ENCODE measurements at regions not wholly inside any gene's neighbourhood (a gene's known extent, or its start where the extent isn't known, plus 50 kb on each side); places are given as distances from the start of the nearest gene placed in this dataset.

DNA sequence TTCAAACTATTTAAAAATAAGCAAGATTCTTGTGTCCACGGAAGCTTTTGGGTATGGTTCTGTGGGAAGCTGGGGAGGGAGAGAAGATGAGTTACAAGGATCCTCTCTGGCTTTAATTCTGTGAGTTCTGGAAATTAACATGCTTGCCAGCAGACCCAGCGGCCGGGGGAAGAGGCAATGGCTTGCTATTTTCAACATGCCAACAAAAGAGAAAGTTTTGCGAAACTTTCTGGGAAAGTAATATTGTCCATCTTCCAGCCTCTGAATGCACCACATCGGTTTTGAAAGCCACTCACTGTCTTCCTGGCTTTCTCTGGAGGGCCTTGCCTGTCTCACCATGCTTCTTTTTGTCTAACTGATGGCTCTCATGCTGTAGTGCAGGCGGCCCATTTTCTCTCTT, 85.7 kb downstream of the EN1 start:
- Histone ChIP-seq H3K27ac (no peak overlapping the region), H3K36me3 (no peaks in the 10 kb centered on the region), H3K4me1 (no peaks in the 10 kb centered on the region), H3K27me3 (peaks cover 0 to 61% (median 5%) of the 10 kb centered on the region in 9 donors), H3K4me3 (no peak overlapping the region), H3K9me3 (no peaks in the 10 kb centered on the region)
- DNase-seq (no peak), ATAC-seq (no peak)
- intact Hi-C loops (cut with DNase I) = no loop called here
- WGBS, 4 donors = 69 to 83% (median 78%) methylated on average over 6 of the region's 6 CpGs
- TF ChIP-seq, protein P1, sequence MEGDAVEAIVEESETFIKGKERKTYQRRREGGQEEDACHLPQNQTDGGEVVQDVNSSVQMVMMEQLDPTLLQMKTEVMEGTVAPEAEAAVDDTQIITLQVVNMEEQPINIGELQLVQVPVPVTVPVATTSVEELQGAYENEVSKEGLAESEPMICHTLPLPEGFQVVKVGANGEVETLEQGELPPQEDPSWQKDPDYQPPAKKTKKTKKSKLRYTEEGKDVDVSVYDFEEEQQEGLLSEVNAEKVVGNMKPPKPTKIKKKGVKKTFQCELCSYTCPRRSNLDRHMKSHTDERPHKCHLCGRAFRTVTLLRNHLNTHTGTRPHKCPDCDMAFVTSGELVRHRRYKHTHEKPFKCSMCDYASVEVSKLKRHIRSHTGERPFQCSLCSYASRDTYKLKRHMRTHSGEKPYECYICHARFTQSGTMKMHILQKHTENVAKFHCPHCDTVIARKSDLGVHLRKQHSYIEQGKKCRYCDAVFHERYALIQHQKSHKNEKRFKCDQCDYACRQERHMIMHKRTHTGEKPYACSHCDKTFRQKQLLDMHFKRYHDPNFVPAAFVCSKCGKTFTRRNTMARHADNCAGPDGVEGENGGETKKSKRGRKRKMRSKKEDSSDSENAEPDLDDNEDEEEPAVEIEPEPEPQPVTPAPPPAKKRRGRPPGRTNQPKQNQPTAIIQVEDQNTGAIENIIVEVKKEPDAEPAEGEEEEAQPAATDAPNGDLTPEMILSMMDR (IDR thresholded peaks at IDR 0.05) = no peak

DNA sequence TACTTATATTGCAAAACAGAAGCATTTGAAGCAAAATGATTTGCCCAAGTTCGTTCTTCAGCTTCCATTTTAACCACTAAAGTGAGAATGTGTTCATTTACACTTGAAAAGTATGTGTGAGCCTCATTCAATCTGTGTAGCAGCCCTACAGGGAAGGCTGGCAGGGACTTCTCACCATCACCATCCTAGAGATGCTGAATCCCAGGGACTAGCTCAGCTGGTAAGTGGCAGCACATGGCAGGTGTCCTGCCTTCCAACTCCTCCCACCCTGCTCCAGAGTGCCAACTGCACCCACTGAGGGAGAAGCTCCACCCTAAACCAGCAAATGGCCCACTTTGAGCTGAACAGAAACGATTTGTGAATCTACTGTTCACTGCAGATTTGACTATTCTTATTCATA, 91.5 kb downstream of the EN1 start:
- DNase-seq = no peak
- H3K4me1 ChIP-seq = no peaks in the 10 kb centered on the region
- H3K4me3 ChIP-seq = no peak overlapping the region
- WGBS, 4 donors = 21 to 39% (median 30%) methylated on average over 2 of the region's 2 CpGs
- intact Hi-C loops (cut with DNase I) = no loop called here
- H3K27me3 ChIP-seq = peaks cover 0 to 30% (median 0%) of the 10 kb centered on the region in 9 donors
- H3K27ac ChIP-seq = no peak overlapping the region
- H3K9me3 ChIP-seq = no peaks in the 10 kb centered on the region
- no peak for TF ChIP-seq POLR2A (IDR thresholded peaks at IDR 0.05)
- TF ChIP-seq, protein P1 (IDR thresholded peaks at IDR 0.05) = no peak
- H3K36me3 ChIP-seq = no peaks in the 10 kb centered on the region
- no peak for ATAC-seq

DNA sequence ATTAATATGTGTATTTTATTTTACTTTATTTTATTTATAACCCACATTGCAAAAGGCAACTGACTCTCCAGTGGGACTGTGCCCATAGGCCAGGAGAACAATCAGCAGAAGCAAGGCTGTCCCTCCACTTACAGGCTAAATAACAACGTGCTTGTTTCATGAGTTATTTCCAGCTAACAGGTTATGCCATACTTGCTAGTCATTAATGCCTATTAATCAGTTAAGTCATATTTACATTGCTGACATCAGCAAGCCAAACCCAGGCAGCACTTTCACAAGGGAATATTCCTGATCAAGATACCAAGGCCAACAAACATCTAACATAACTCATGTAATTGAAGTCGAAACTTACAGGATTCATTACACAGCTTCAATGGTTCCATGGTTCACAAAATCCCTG, 92.1 kb downstream of the EN1 start:
- intact Hi-C loops (cut with DNase I) = no loop called here
- no peaks in the 10 kb centered on the region for H3K9me3 ChIP-seq
- ATAC-seq = no peak
- no peak overlapping the region for H3K27ac ChIP-seq
- no peak for TF ChIP-seq POLR2A (IDR thresholded peaks at IDR 0.05)
- TF ChIP-seq, protein P1 (IDR thresholded peaks at IDR 0.05) = no peak
- H3K4me3 ChIP-seq = no peak overlapping the region
- H3K4me1 ChIP-seq = no peaks in the 10 kb centered on the region
- no peaks in the 10 kb centered on the region for H3K36me3 ChIP-seq
- 62 to 79% (median 67%) methylated on average over 2 of the region's 2 CpGs for WGBS, 4 donors
- peaks cover 0 to 30% (median 0%) of the 10 kb centered on the region in 9 donors for H3K27me3 ChIP-seq
- DNase-seq = no peak

DNA sequence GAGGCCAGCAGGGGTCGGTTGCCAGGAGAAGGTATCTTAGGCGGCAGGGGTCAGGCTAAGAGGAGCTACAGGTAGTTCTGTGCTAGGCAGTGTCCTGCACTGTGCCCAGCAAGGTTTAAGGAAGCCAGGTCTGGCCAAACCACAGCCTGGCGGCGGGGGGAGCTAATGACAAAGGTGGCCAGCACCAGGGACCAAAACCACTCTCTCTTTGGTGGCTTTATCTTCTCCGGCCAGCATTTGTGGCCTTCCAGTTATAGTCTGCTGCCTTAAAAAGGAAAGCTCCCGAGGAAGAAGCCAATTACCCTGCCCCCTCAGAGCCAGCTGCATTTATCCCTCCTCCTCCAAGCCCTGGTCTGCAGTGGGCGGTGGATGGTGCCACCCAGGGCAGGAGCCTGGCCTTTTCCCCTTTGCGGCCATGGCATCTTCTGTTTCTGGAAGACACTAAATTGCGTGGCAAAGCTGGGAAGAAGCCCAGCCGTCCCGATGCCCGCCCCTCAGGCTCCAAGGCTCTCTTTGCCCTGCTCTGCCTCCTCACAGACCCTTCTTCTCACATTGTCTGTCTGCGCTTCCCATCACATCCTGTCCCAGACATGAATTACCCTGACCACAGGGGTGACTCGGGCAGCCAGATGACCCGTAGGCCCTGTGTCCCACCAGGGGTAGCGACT, 94.6 kb downstream of the EN1 start:
- intact Hi-C loops (cut with DNase I) = no loop called here
- Histone ChIP-seq H3K27me3 (peaks cover 0 to 14% (median 0%) of the 10 kb centered on the region in 9 donors), H3K4me1 (no peaks in the 10 kb centered on the region), H3K27ac (no peak overlapping the region), H3K9me3 (no peaks in the 10 kb centered on the region), H3K4me3 (no peak overlapping the region), H3K36me3 (no peaks in the 10 kb centered on the region)
- no peak for TF ChIP-seq POLR2A (IDR thresholded peaks at IDR 0.05)
- TF ChIP-seq, protein P1 (IDR thresholded peaks at IDR 0.05) = no peak
- WGBS, 4 donors = 72 to 75% (median 73%) methylated on average over 16 of the region's 16 CpGs
- ATAC-seq (no peak), DNase-seq (no peak)
